Caco-2 (cell line): ENCODE measurements at regions not wholly inside any gene's neighbourhood (a gene's known extent, or its start where the extent isn't known, plus 50 kb on each side); places are given as distances from the start of the nearest gene placed in this dataset.

ENCODE experiments used
- BruUV-seq: library from RNA; stranded (reverse); fragments of 400-500 nt; replicated peaks from 2 replicates; lab custom pipeline; 2021; lab: Mats Ljungman, UMichigan
- CTCF ChIA-PET: fragments of 300-600 bp; sonication (Branson Sonifier 250); formaldehyde crosslinking; loops from one replicate; lab custom pipeline; 2022; ENCODE audit warnings: antibody characterized with exemption; lab: Charles Lee
- POLR2A ChIA-PET: fragments of 300-600 bp; sonication (Branson Sonifier 250); formaldehyde crosslinking; loops from one replicate; lab custom pipeline; 2022; ENCODE audit warnings: antibody characterized with exemption; lab: Charles Lee
- DNase-seq, 2 experiments: peaks; one replicate each; pipeline versions ENCODE4 v3.0.0 to v3.0.0-alpha.2; 2020 to 2022
- H3K27me3 ChIP-seq: replicated peaks from 2 replicates; pipeline ENCODE4 v1.6.0; 2011; ENCODE audit warnings: low read length; ENCODE audit not compliant: control insufficient read depth, insufficient read depth
- H3K36me3 ChIP-seq: 2 replicates; pipeline ENCODE4 v1.5.1; 2011; ENCODE audit warnings: low read length; ENCODE audit not compliant: control insufficient read depth, insufficient read depth
- H3K4me1 ChIP-seq: fragments of 250-450 bp; sonication (Bioruptor Pico); 2 replicates; pipeline ENCODE4 v1.5.1; 2020; ENCODE audit warnings: mild to moderate bottlenecking
- H3K4me3 ChIP-seq: 2 replicates; pipeline ENCODE4 v1.5.1; 2011; ENCODE audit warnings: low read depth, mild to moderate bottlenecking, control low read depth, low read length
- H3K9me3 ChIP-seq: fragments of 250-450 bp; sonication (Bioruptor Pico); 2 replicates; pipeline ENCODE4 v1.5.1; 2020; ENCODE audit warnings: mild to moderate bottlenecking, moderate library complexity
- H3K27ac Mint-ChIP-seq: one replicate; pipeline ENCODE4 v1.8.0; 2022; ENCODE audit warnings: mixed read lengths; ENCODE audit not compliant: unreplicated experiment
- H3K27me3 Mint-ChIP-seq: one replicate; pipeline ENCODE4 v1.8.0; 2022; ENCODE audit warnings: mixed read lengths; ENCODE audit not compliant: insufficient read depth, unreplicated experiment
- H3K36me3 Mint-ChIP-seq: one replicate; pipeline ENCODE4 v1.8.0; 2022; ENCODE audit warnings: mild to moderate bottlenecking, mixed read lengths; ENCODE audit not compliant: insufficient read depth, unreplicated experiment
- H3K4me1 Mint-ChIP-seq: one replicate; pipeline ENCODE4 v1.8.0; 2022; ENCODE audit warnings: low read depth, mixed read lengths; ENCODE audit not compliant: unreplicated experiment
- H3K4me3 Mint-ChIP-seq: one replicate; pipeline ENCODE4 v1.8.0; 2022; ENCODE audit warnings: mild to moderate bottlenecking, moderate library complexity, mixed read lengths; ENCODE audit not compliant: unreplicated experiment
- H3K9me3 Mint-ChIP-seq: one replicate; pipeline ENCODE4 v1.8.0; 2022; ENCODE audit warnings: mixed read lengths; ENCODE audit not compliant: unreplicated experiment
- intact Hi-C: fragments of 100-400 bp; cut with micrococcal nuclease; formaldehyde crosslinking; loops from one replicate; pipeline ENCODE4 v1.10.0; 2022; ENCODE audit not compliant: unreplicated experiment
- TF ChIP-seq, protein P1 (sequence below), 2 experiments: fragments of 200-600 bp in 1 of 2; IDR thresholded peaks; 1 replicate in 1 of 2; 2 replicates in 1 of 2; pipeline versions ENCODE4 v1.5.1 to v1.8.0; 2011 to 2022; ENCODE audit warnings: antibody characterized with exemption in 1 of 2, control low read depth in 1 of 2, inconsistent platforms in 1 of 2, low read depth in 1 of 2, low read length in 1 of 2, mild to moderate bottlenecking in 1 of 2, moderate library complexity in 1 of 2; ENCODE audit not compliant: insufficient read depth in 1 of 2, severe bottlenecking in 1 of 2, unreplicated experiment in 1 of 2

DNA sequence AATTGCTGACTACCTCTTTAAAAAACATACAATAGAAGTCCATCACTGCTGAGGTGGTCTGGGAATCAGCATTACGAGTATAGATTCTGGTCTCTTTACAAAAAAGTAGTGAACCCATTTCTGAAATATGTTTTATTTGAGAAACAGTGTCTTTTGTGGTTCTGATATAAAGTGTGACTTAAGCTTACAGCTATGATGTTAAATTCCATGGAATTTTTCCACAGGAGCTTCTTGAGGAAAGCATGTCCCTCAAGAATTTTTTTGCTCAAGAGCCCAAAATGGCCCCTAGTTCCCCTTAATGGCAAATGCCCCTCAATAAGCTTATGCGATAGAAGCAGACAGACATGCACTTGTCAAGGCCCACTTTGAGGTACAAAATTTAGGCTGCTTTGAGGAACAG, 265.7 kb downstream of the FAM170A start:
- Mint-ChIP-seq H3K9me3 (no peaks in the 10 kb centered on the region), H3K27ac (no peak overlapping the region), H3K4me3 (no peak overlapping the region), H3K27me3 (peaks cover 9% of the 10 kb centered on the region), H3K4me1 (no peaks in the 10 kb centered on the region), H3K36me3 (no peaks in the 10 kb centered on the region)
- intact Hi-C loops = no loop called here
- H3K36me3 ChIP-seq = no peaks in the 10 kb centered on the region
- H3K27me3 ChIP-seq = no peaks in the 10 kb centered on the region
- CTCF ChIA-PET = no interaction called here
- H3K9me3 ChIP-seq = no peaks in the 10 kb centered on the region
- no peaks in the 10 kb centered on the region for H3K4me1 ChIP-seq
- H3K4me3 ChIP-seq = no peak overlapping the region
- TF ChIP-seq, protein P1, sequence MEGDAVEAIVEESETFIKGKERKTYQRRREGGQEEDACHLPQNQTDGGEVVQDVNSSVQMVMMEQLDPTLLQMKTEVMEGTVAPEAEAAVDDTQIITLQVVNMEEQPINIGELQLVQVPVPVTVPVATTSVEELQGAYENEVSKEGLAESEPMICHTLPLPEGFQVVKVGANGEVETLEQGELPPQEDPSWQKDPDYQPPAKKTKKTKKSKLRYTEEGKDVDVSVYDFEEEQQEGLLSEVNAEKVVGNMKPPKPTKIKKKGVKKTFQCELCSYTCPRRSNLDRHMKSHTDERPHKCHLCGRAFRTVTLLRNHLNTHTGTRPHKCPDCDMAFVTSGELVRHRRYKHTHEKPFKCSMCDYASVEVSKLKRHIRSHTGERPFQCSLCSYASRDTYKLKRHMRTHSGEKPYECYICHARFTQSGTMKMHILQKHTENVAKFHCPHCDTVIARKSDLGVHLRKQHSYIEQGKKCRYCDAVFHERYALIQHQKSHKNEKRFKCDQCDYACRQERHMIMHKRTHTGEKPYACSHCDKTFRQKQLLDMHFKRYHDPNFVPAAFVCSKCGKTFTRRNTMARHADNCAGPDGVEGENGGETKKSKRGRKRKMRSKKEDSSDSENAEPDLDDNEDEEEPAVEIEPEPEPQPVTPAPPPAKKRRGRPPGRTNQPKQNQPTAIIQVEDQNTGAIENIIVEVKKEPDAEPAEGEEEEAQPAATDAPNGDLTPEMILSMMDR (IDR thresholded peaks at IDR 0.05; ENCODE audit: insufficient read depth in 1 of 2, low read depth in 1 of 2, low read length in 1 of 2, severe bottlenecking in 1 of 2, unreplicated experiment in 1 of 2) = no peak
- DNase-seq = no peak
- BruUV-seq = no TSS peak
- POLR2A ChIA-PET = no interaction called here

DNA sequence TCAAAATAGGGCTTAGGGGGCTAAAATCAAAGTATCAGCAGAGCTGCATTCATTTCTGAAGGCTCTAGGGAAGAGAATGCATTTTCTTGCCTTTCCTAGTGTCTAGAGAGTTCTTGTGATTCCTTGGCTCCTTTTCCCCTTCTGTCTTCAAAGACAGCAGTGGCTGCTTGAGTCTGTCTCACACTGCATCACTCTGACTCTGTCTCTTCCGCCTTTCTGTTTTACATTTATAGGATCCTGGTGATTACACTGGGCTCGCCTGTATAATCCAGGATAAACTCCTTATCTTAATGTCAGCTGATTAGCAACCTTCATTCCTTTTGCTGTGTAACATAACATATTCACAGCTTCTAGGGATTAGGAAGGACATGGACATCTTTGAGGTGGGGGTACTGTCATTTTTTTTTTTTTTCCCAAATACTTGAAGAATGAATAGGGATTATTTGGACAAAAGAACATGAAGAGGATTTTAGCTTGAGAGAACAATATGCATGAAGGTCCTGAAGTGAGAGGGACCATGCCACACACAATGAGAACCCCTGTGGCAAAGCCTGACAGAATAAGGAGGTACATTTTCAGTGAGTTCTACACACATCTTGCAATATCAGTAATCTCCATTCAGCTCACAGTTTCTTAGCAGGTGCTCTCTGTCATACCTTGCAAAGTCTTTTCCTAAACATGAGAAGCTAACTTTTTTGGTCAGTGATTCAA, 267.6 kb downstream of the FAM170A start:
- Histone ChIP-seq H3K4me1 (no peaks in the 10 kb centered on the region), H3K36me3 (no peaks in the 10 kb centered on the region), H3K9me3 (no peaks in the 10 kb centered on the region), H3K4me3 (no peak overlapping the region), H3K27me3 (no peaks in the 10 kb centered on the region)
- BruUV-seq = no TSS peak
- TF ChIP-seq, protein P1 (IDR thresholded peaks at IDR 0.05; ENCODE audit: insufficient read depth in 1 of 2, low read depth in 1 of 2, low read length in 1 of 2, severe bottlenecking in 1 of 2, unreplicated experiment in 1 of 2) = no peak
- Mint-ChIP-seq H3K27me3 (peaks cover 11% of the 10 kb centered on the region), H3K4me3 (no peak overlapping the region), H3K4me1 (no peaks in the 10 kb centered on the region), H3K9me3 (no peaks in the 10 kb centered on the region), H3K36me3 (no peaks in the 10 kb centered on the region), H3K27ac (no peak overlapping the region)
- ChIA-PET CTCF (no interaction called here), POLR2A (interaction anchor here (0.6 kb wide), 1 partner anchor 567 kb away, joined by 4 read pairs; no protein-coding TSS in a partner anchor)
- intact Hi-C loops = no loop called here
- DNase-seq = no peak

DNA sequence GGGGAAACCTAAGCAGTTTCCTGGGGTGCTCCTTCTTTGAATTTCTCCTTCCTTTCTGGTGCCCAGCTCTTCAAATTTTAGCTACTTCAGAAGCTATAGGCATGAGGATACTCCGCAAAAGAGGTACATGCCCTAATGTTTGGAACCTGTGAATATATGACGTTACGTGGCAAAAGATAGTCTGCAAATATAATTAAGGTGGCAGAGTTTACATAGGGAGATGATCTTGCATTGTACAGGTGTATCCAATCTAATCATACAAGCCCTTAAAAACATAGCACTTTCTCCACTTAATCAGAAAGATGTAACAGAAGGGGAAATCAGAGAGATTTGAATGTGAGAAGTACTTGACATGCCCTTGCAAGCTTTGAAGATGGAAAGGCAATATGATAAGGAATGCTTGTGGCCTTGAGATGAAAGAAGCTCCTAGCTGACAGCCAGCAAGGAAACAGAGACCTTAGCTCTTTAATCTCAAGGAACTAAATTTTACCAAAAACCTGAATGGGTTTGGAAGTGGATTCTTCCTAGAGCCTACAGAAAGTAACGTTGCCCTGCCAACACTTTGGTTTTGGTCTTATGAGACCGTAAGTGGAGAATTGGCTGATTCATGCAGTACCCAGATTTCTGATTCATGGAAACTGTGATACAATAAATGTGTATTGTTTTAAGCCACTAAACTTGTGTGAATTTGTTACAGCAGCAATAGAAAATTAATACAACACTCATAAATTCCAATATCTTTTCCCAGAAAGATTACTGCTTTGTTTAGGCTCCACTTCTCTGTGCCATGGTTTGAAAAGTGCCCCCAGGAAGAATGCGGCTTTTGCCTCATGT, 268.4 kb downstream of the FAM170A start:
- no TSS peak for BruUV-seq
- POLR2A ChIA-PET = interaction anchor here (0.6 kb wide), 1 partner anchor 566 kb away, joined by 4 read pairs; no protein-coding TSS in a partner anchor
- CTCF ChIA-PET = no interaction called here
- Histone ChIP-seq H3K27me3 (no peaks in the 10 kb centered on the region), H3K4me3 (no peak overlapping the region), H3K4me1 (no peaks in the 10 kb centered on the region), H3K9me3 (no peaks in the 10 kb centered on the region), H3K36me3 (no peaks in the 10 kb centered on the region)
- H3K27me3 Mint-ChIP-seq = peaks cover 11% of the 10 kb centered on the region
- H3K9me3 Mint-ChIP-seq = no peaks in the 10 kb centered on the region
- no peaks in the 10 kb centered on the region for H3K36me3 Mint-ChIP-seq
- H3K27ac Mint-ChIP-seq = no peak overlapping the region
- no peak for DNase-seq
- no peaks in the 10 kb centered on the region for H3K4me1 Mint-ChIP-seq
- intact Hi-C loops = no loop called here
- no peak overlapping the region for H3K4me3 Mint-ChIP-seq
- TF ChIP-seq, protein P1 (IDR thresholded peaks at IDR 0.05; ENCODE audit: insufficient read depth in 1 of 2, low read depth in 1 of 2, low read length in 1 of 2, severe bottlenecking in 1 of 2, unreplicated experiment in 1 of 2) = no peak
